MM.1S (cell line): ENCODE measurements at regions not wholly inside any gene's neighbourhood (a gene's known extent, or its start where the extent isn't known, plus 50 kb on each side); places are given as distances from the start of the nearest gene placed in this dataset.

Experiments
- DNase-seq: peaks from one replicate; pipeline ENCODE4 v3.0.0-alpha.2; 2015
- H2AFZ ChIP-seq: fragments of 300-600 bp; sonication (generic); 2 replicates; pipeline ENCODE4 v1.6.0; 2016; ENCODE audit warnings: antibody characterized with exemption, low read length
- H3F3A ChIP-seq: fragments of 300-600 bp; sonication (generic); 2 replicates; pipeline ENCODE4 v1.6.1; 2016; ENCODE audit warnings: mild to moderate bottlenecking, antibody characterized with exemption, low read length, moderate library complexity, mixed read lengths; ENCODE audit not compliant: insufficient read depth
- H3K27ac ChIP-seq: fragments of 300-600 bp; sonication (generic); 2 replicates; pipeline ENCODE4 v1.5.1; 2016; ENCODE audit warnings: mild to moderate bottlenecking, low read length
- H3K27me3 ChIP-seq: fragments of 300-600 bp; sonication (generic); replicated peaks from 2 replicates; pipeline ENCODE4 v1.6.0; 2016; ENCODE audit warnings: low read length; ENCODE audit not compliant: insufficient read depth
- H3K36me3 ChIP-seq: fragments of 300-600 bp; sonication (generic); replicated peaks from 2 replicates; pipeline ENCODE4 v1.6.1; 2016; ENCODE audit warnings: mild to moderate bottlenecking, low read length, mixed read lengths; ENCODE audit not compliant: insufficient read depth
- H3K4me1 ChIP-seq: fragments of 300-600 bp; sonication (generic); 2 replicates; pipeline ENCODE4 v1.6.1; 2016; ENCODE audit warnings: low read length, mixed read lengths
- H3K4me2 ChIP-seq: fragments of 300-600 bp; sonication (generic); 2 replicates; pipeline ENCODE4 v1.6.0; 2016; ENCODE audit warnings: low read depth, low read length
- H3K4me3 ChIP-seq: fragments of 300-600 bp; sonication (generic); 2 replicates; pipeline ENCODE4 v1.5.1; 2016; ENCODE audit warnings: low read length, mixed read lengths
- H3K79me2 ChIP-seq: fragments of 300-600 bp; sonication (generic); 2 replicates; pipeline ENCODE4 v1.6.1; 2016; ENCODE audit warnings: mixed run types, low read length, mixed read lengths
- H3K9ac ChIP-seq: fragments of 300-600 bp; sonication (generic); 2 replicates; pipeline ENCODE4 v1.6.1; 2016; ENCODE audit warnings: low read length, mixed read lengths
- H3K9me2 ChIP-seq: fragments of 300-600 bp; sonication (generic); replicated peaks from 2 replicates; pipeline ENCODE4 v1.6.1; 2016; ENCODE audit warnings: mild to moderate bottlenecking, low read length, mixed read lengths; ENCODE audit not compliant: insufficient read depth
- H3K9me3 ChIP-seq: fragments of 300-600 bp; sonication (generic); replicated peaks from 2 replicates; pipeline ENCODE4 v1.6.1; 2016; ENCODE audit warnings: mild to moderate bottlenecking, low read length, mixed read lengths; ENCODE audit not compliant: insufficient read depth
- H4K20me1 ChIP-seq: fragments of 300-600 bp; sonication (generic); 2 replicates; pipeline ENCODE4 v1.6.1; 2016; ENCODE audit warnings: mild to moderate bottlenecking, low read length, moderate library complexity, mixed read lengths; ENCODE audit not compliant: insufficient read depth
- EZH2 ChIP-seq: fragments of 300-600 bp; sonication (generic); optimal IDR thresholded peaks from 2 replicates; pipeline ENCODE3; 2017; ENCODE audit warnings: low read depth, mild to moderate bottlenecking, antibody characterized with exemption, low read length, mixed read lengths
- EZH2phosphoT487 ChIP-seq: fragments of 300-600 bp; sonication (generic); IDR thresholded peaks from 2 replicates; pipeline ENCODE4 v1.6.1; 2018; ENCODE audit warnings: antibody characterized with exemption, low read length
- TF ChIP-seq, protein P1 (sequence below): fragments of 300-600 bp; sonication (generic); IDR thresholded peaks from 2 replicates; pipeline ENCODE4 v1.5.1; 2016; ENCODE audit warnings: antibody characterized with exemption, low read length, mixed read lengths

DNA sequence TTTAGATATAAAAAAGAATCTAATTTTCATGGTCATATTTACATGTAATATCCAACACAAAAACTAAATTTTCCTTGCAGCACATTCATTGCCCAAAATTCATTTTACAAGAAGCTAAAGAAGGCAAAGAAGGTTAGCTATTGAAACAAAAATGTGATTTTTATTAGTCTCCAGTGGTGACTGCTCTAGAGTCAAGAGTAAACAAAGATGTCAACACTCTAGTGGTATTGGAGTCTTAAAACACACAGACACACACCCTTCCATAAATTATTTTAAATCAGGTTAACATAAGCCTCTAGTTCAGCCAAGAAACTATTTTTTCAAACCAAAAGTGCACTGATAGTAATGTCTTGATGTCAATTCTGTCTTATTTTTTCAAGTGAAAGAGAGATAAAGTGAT, 329.2 kb downstream of the ZNF608 start:
- Histone ChIP-seq H3K9me3 (no peaks in the 10 kb centered on the region), H3K79me2 (no peaks in the 10 kb centered on the region), H3K9ac (no peak overlapping the region), H3K9me2 (no peaks in the 10 kb centered on the region), H3F3A (no peaks in the 10 kb centered on the region), H3K27ac (no peak overlapping the region), H3K36me3 (no peaks in the 10 kb centered on the region), H3K27me3 (no peaks in the 10 kb centered on the region), H3K4me1 (no peaks in the 10 kb centered on the region), H2AFZ (no peak overlapping the region), H4K20me1 (no peaks in the 10 kb centered on the region), H3K4me2 (no peak overlapping the region), H3K4me3 (no peak overlapping the region)
- TF ChIP-seq, protein P1, sequence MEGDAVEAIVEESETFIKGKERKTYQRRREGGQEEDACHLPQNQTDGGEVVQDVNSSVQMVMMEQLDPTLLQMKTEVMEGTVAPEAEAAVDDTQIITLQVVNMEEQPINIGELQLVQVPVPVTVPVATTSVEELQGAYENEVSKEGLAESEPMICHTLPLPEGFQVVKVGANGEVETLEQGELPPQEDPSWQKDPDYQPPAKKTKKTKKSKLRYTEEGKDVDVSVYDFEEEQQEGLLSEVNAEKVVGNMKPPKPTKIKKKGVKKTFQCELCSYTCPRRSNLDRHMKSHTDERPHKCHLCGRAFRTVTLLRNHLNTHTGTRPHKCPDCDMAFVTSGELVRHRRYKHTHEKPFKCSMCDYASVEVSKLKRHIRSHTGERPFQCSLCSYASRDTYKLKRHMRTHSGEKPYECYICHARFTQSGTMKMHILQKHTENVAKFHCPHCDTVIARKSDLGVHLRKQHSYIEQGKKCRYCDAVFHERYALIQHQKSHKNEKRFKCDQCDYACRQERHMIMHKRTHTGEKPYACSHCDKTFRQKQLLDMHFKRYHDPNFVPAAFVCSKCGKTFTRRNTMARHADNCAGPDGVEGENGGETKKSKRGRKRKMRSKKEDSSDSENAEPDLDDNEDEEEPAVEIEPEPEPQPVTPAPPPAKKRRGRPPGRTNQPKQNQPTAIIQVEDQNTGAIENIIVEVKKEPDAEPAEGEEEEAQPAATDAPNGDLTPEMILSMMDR: no peak
- TF ChIP-seq EZH2phosphoT487 (no peak), EZH2 (no peak)
- DNase-seq: no peak

DNA sequence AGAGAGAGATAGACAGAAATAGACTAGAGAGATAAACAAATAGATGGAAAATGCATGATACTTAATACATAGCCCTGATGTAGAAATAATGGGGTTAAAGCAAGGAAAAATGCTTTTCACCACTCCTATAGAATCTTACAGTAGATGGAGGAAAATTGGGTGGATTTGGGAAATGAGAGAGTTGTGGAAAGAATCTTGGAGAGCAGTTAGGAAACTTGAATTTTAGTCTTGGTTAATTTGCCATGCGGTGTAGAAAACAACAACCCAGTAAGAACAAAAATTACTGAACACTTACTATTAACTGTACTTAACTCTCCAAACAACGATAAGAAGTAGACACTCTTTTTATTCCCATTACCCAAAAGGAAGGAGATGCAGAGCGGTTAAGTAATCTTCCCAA, 329.8 kb downstream of the ZNF608 start:
- Histone ChIP-seq H3K4me1 (no peaks in the 10 kb centered on the region), H3K27me3 (no peaks in the 10 kb centered on the region), H3K9ac (no peak overlapping the region), H3K9me2 (no peaks in the 10 kb centered on the region), H4K20me1 (no peaks in the 10 kb centered on the region), H3F3A (no peaks in the 10 kb centered on the region), H3K9me3 (no peaks in the 10 kb centered on the region), H2AFZ (no peak overlapping the region), H3K79me2 (no peaks in the 10 kb centered on the region), H3K36me3 (no peaks in the 10 kb centered on the region), H3K4me2 (no peak overlapping the region), H3K4me3 (no peak overlapping the region), H3K27ac (no peak overlapping the region)
- no peak for DNase-seq
- TF ChIP-seq, protein P1: no peak
- TF ChIP-seq EZH2phosphoT487 (no peak), EZH2 (no peak)

DNA sequence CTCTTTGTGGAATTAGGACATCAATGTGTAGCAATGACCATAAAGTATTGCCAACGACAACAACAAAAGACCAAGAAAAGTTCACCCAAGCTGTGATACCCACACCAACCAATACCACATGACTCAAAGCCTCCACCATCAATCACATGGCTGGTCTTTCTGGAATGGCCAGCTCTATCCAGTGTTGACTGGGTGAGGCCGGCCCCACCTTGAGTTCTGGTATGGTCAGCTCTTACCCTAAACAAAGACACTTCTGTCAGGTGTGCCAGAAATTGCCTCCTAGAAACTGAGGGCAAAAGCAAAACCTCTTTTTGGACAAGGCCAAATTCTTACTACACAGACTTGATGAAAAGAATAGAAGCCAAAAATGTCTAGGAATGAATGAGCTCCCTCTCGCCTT, 331.5 kb downstream of the ZNF608 start:
- no peak for TF ChIP-seq EZH2phosphoT487
- no peak for TF ChIP-seq EZH2
- TF ChIP-seq, protein P1: no peak
- H3F3A ChIP-seq: no peaks in the 10 kb centered on the region
- no peak overlapping the region for H3K4me2 ChIP-seq
- no peak for DNase-seq
- no peak overlapping the region for H3K27ac ChIP-seq
- no peak overlapping the region for H3K4me3 ChIP-seq
- H3K36me3 ChIP-seq: no peaks in the 10 kb centered on the region
- H4K20me1 ChIP-seq: no peaks in the 10 kb centered on the region
- peaks cover 9% of the 10 kb centered on the region for H3K4me1 ChIP-seq
- no peaks in the 10 kb centered on the region for H3K9me2 ChIP-seq
- H3K9me3 ChIP-seq: no peaks in the 10 kb centered on the region
- no peaks in the 10 kb centered on the region for H3K27me3 ChIP-seq
- H3K9ac ChIP-seq: no peak overlapping the region
- no peaks in the 10 kb centered on the region for H3K79me2 ChIP-seq
- no peak overlapping the region for H2AFZ ChIP-seq
